Loucy (cell line): ENCODE measurements at regions not wholly inside any gene's neighbourhood (a gene's known extent, or its start where the extent isn't known, plus 50 kb on each side); places are given as distances from the start of the nearest gene placed in this dataset.

ENCODE experiments used
- EZH2phosphoT487 ChIP-seq: fragments of 200-600 bp; IDR thresholded peaks from 2 replicates; pipeline ENCODE4 v1.6.1; 2018; ENCODE audit warnings: antibody characterized with exemption, mild to moderate bottlenecking, moderate library complexity, borderline replicate concordance
- TF ChIP-seq, protein P1 (sequence below): fragments of 200-600 bp; sonication (generic); conservative IDR thresholded peaks from 2 replicates; pipeline ENCODE4 v1.5.1; 2014; ENCODE audit warnings: mild to moderate bottlenecking, antibody characterized with exemption, low read length

DNA sequence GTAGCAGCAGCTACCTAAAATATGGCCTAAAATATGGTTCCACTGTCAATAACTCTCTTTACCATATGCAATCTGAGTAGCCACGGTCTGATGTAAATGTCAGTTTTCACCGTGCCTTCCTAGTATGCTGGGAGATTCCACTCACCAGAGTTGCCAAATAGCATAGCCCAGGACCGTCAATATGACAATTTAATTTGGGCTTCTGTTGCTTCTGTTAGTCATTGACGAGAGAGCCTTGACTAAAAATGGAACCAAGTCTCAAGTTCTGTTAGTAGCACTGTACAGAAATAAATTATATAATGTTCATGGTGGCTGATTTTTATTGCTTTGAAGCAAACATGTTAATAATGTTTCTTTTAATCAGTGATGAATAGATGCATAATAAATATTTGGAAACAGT, 348.4 kb downstream of the BCAT1 start:
- TF ChIP-seq, protein P1, sequence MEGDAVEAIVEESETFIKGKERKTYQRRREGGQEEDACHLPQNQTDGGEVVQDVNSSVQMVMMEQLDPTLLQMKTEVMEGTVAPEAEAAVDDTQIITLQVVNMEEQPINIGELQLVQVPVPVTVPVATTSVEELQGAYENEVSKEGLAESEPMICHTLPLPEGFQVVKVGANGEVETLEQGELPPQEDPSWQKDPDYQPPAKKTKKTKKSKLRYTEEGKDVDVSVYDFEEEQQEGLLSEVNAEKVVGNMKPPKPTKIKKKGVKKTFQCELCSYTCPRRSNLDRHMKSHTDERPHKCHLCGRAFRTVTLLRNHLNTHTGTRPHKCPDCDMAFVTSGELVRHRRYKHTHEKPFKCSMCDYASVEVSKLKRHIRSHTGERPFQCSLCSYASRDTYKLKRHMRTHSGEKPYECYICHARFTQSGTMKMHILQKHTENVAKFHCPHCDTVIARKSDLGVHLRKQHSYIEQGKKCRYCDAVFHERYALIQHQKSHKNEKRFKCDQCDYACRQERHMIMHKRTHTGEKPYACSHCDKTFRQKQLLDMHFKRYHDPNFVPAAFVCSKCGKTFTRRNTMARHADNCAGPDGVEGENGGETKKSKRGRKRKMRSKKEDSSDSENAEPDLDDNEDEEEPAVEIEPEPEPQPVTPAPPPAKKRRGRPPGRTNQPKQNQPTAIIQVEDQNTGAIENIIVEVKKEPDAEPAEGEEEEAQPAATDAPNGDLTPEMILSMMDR: no peak
- TF ChIP-seq EZH2phosphoT487: no peak
